IMR-90 (cell line): ENCODE measurements at regions not wholly inside any gene's neighbourhood (a gene's known extent, or its start where the extent isn't known, plus 50 kb on each side); places are given as distances from the start of the nearest gene placed in this dataset.

Source experiments
- BHLHE40 ChIP-seq: fragments of 150-350 bp; IDR thresholded peaks from 2 replicates; pipeline ENCODE4 v1.6.1; 2016; ENCODE audit warnings: mild to moderate bottlenecking, low read depth, low read length
- POLR2A ChIP-seq: IDR thresholded peaks from 2 replicates; pipeline ENCODE4 v1.6.1; 2012; ENCODE audit warnings: mild to moderate bottlenecking, low read depth, low read length
- TF ChIP-seq, protein P1 (sequence below): conservative IDR thresholded peaks from 2 replicates; pipeline ENCODE4 v1.5.1; 2012; ENCODE audit warnings: mild to moderate bottlenecking, low read depth, low read length, improper control_type of control experiment

DNA sequence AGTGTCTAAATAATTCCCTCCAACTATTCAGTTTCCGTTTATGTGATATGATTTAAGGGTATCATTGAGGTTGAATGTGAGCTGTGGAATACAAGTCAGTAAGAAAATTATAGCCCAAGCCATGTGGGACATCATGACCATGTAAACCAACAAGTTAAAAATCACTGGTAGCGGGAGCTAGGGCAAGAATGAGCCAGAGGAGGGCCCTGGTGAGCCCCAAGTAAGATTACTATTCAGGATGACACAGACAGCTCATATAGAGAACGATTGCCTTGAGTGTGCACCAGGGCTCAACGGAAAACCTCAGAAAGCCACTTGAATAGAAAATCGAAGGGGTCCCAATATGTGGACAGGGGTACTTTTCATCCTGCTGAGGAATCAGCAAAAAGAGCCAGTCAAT, 87.8 kb upstream of the RBMS1 start:
- TF ChIP-seq BHLHE40 (no peak), POLR2A (no peak)
- TF ChIP-seq, protein P1, sequence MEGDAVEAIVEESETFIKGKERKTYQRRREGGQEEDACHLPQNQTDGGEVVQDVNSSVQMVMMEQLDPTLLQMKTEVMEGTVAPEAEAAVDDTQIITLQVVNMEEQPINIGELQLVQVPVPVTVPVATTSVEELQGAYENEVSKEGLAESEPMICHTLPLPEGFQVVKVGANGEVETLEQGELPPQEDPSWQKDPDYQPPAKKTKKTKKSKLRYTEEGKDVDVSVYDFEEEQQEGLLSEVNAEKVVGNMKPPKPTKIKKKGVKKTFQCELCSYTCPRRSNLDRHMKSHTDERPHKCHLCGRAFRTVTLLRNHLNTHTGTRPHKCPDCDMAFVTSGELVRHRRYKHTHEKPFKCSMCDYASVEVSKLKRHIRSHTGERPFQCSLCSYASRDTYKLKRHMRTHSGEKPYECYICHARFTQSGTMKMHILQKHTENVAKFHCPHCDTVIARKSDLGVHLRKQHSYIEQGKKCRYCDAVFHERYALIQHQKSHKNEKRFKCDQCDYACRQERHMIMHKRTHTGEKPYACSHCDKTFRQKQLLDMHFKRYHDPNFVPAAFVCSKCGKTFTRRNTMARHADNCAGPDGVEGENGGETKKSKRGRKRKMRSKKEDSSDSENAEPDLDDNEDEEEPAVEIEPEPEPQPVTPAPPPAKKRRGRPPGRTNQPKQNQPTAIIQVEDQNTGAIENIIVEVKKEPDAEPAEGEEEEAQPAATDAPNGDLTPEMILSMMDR = no peak
